Peyer's patch (tissue), 4 donors: ENCODE measurements at regions not wholly inside any gene's neighbourhood (a gene's known extent, or its start where the extent isn't known, plus 50 kb on each side); places are given as distances from the start of the nearest gene placed in this dataset.

Experiments used
- DNase-seq, 3 donors: peaks; one replicate each; pipeline ENCODE4 v3.0.0-alpha.2; 2017 to 2019
- H3K27ac ChIP-seq, 4 donors: fragments of 200-600 bp; sonication (generic); one replicate each; pipeline ENCODE4 v1.5.1; 2016 to 2019
- H3K27me3 ChIP-seq, 2 donors: fragments of 200-600 bp; sonication (generic); one replicate each; pipeline ENCODE4 v1.5.1; 2019
- H3K36me3 ChIP-seq, 3 donors: fragments of 200-600 bp; sonication (generic); one replicate each; pipeline ENCODE4 v1.5.1; 2016 to 2019
- H3K4me1 ChIP-seq, 4 donors: fragments of 200-600 bp; sonication (generic); one replicate each; pipeline ENCODE4 v1.5.1; 2016 to 2019
- H3K4me3 ChIP-seq, 4 donors: fragments of 200-600 bp; sonication (generic); 1 replicate in 3 of 4; 2 replicates in 1 of 4; pipeline ENCODE4 v1.5.1; 2016 to 2019; ENCODE audit warnings: mild to moderate bottlenecking in 1 of 4
- H3K9me3 ChIP-seq, 4 donors: fragments of 200-600 bp; sonication (generic); one replicate each; pipeline ENCODE4 v1.5.1; 2016 to 2019; ENCODE audit warnings: mild to moderate bottlenecking in 1 of 4
- CTCF ChIP-seq, 6 experiments: fragments of 450-650 bp in 4 of 6; fragments of 200-600 bp in 2 of 6; sonication (generic) in 1 of 6; IDR thresholded peaks; one replicate each; pipeline ENCODE4 v1.5.1; 2017 to 2019; ENCODE audit warnings: antibody characterized with exemption in 6 of 6, mild to moderate bottlenecking in 3 of 6, moderate library complexity in 1 of 6
- POLR2A ChIP-seq, 2 donors: fragments of 450-650 bp; IDR thresholded peaks; one replicate each; pipeline ENCODE4 v1.5.1; 2017; ENCODE audit warnings: antibody characterized with exemption in 2 of 2, mild to moderate bottlenecking in 2 of 2, moderate library complexity in 2 of 2

GRCh38 chr2:149743842-149744448 lies 156.4 kb upstream of the MMADHC start:
- TF ChIP-seq CTCF (IDR thresholded peaks at IDR 0.05) (no peak), POLR2A (IDR thresholded peaks at IDR 0.05) (no peak)
- H3K36me3 ChIP-seq: no peaks in the 10 kb centered on the region
- H3K4me1 ChIP-seq: no peaks in the 10 kb centered on the region
- no peak overlapping the region for H3K27ac ChIP-seq
- H3K4me3 ChIP-seq: no peak overlapping the region
- no peaks in the 10 kb centered on the region for H3K9me3 ChIP-seq
- DNase-seq: no peak
- no peaks in the 10 kb centered on the region for H3K27me3 ChIP-seq

GRCh38 chr2:149741646-149742045 lies 154.1 kb upstream of the MMADHC start:
- Histone ChIP-seq H3K27me3 (no peaks in the 10 kb centered on the region), H3K9me3 (no peaks in the 10 kb centered on the region), H3K36me3 (no peaks in the 10 kb centered on the region), H3K4me3 (no peak overlapping the region), H3K4me1 (no peaks in the 10 kb centered on the region), H3K27ac (no peak overlapping the region)
- DNase-seq: no peak
- no peak for TF ChIP-seq CTCF (IDR thresholded peaks at IDR 0.05)

- Histone ChIP-seq H3K4me3 (no peak overlapping the region), H3K27ac (no peak overlapping the region), H3K36me3 (no peaks in the 10 kb centered on the region), H3K27me3 (no peaks in the 10 kb centered on the region), H3K4me1 (no peaks in the 10 kb centered on the region), H3K9me3 (no peaks in the 10 kb centered on the region)
- TF ChIP-seq CTCF (IDR thresholded peaks at IDR 0.05): no peak
- no peak for TF ChIP-seq POLR2A (IDR thresholded peaks at IDR 0.05)
- no peak for DNase-seq
Measured at GRCh38 chr2:149740490-149740889, 152.9 kb upstream of the MMADHC start.

- DNase-seq: no peak
- Histone ChIP-seq H3K4me1 (no peaks in the 10 kb centered on the region), H3K27ac (no peak overlapping the region), H3K36me3 (no peaks in the 10 kb centered on the region), H3K4me3 (no peak overlapping the region), H3K27me3 (no peaks in the 10 kb centered on the region), H3K9me3 (no peaks in the 10 kb centered on the region)
- TF ChIP-seq POLR2A (IDR thresholded peaks at IDR 0.05) (no peak), CTCF (IDR thresholded peaks at IDR 0.05) (no peak)
Measured at GRCh38 chr2:149739883-149740265, 152.3 kb upstream of the MMADHC start.

- no peak for DNase-seq
- no peaks in the 10 kb centered on the region for H3K9me3 ChIP-seq
- no peaks in the 10 kb centered on the region for H3K4me1 ChIP-seq
- no peak overlapping the region for H3K4me3 ChIP-seq
- no peaks in the 10 kb centered on the region for H3K36me3 ChIP-seq
- TF ChIP-seq CTCF (IDR thresholded peaks at IDR 0.05): no peak
- TF ChIP-seq POLR2A (IDR thresholded peaks at IDR 0.05): no peak
- no peak overlapping the region for H3K27ac ChIP-seq
- H3K27me3 ChIP-seq: no peaks in the 10 kb centered on the region
Measured at GRCh38 chr2:149739171-149739882, 151.8 kb upstream of the MMADHC start.
